ENCODE measurements at regions not wholly inside any gene's neighbourhood (a gene's known extent, or its start where the extent isn't known, plus 50 kb on each side); places are given as distances from the start of the nearest gene placed in this dataset.

GRCh38 chr9:135412315-135413085, 67.1 kb upstream of the PPP1R26 start:
- peak; percentile 50 for DNase-seq

GRCh38 chr9:135413086-135413375, 66.6 kb upstream of the PPP1R26 start:
- DNase-seq = no peak

GRCh38 chr9:135413461-135413860, 66.1 kb upstream of the PPP1R26 start:
- DNase-seq = no peak

GRCh38 chr9:135414293-135414692, 65.3 kb upstream of the PPP1R26 start:
- no peak for DNase-seq

GRCh38 chr9:135415586-135415985, 64.0 kb upstream of the PPP1R26 start:
- DNase-seq = no peak

- no peak for DNase-seq
These were observed 62.8 kb upstream of the PPP1R26 start for GRCh38 chr9:135416664-135417290.

GRCh38 chr9:135418161-135418560, 61.4 kb upstream of the PPP1R26 start:
- DNase-seq = no peak

- DNase-seq = no peak
These were observed 60.5 kb upstream of the PPP1R26 start for GRCh38 chr9:135419106-135419505.

- no peak for DNase-seq
These were observed 57.1 kb upstream of the PPP1R26 start for GRCh38 chr9:135422341-135422944.

- DNase-seq = no peak
These were observed 55.9 kb upstream of the PPP1R26 start for GRCh38 chr9:135423725-135424124.
